NCI-H187 treated with DMSO at 0.1 percent for 48 hours (cell line): ENCODE measurements at regions not wholly inside any gene's neighbourhood (a gene's known extent, or its start where the extent isn't known, plus 50 kb on each side); places are given as distances from the start of the nearest gene placed in this dataset.

ENCODE experiments used
- DNase-seq: peaks from one replicate; lab custom pipeline; 2025; lab: John Stamatoyannopoulos, UW

- no peak for DNase-seq
These were observed 63.7 kb upstream of the CHL1 start for GRCh38 chr3:132904-133303.

DNA sequence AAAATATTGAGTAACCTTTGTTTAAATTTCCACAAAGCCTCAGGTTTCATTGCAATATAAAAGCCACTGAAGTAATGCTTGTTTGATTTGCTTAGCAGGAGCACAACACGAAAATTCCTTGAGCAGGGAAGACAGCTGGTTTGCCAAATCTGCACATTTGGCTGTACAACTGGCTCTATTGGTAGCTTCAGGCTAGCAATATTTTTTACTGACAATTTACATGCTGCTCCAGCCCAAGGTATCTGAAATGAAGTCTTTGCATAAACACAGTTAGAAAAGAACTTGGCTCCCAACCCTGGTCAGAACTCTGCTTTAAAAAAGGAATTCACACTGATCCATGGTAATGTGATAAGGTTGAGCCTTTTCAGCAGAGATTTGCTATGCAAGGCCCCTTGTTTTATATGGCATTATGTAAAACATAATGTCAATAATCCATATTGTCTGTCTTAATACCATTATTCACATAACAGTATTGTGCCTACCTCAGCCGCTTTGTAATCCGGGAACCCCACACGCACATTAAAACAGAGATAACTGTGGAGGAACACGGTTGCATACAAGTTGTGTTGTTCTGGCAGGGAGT lies 55.7 kb upstream of the CHL1 start:
- no peak for DNase-seq
